Keratinocyte (primary cell): ENCODE measurements at regions not wholly inside any gene's neighbourhood (a gene's known extent, or its start where the extent isn't known, plus 50 kb on each side); places are given as distances from the start of the nearest gene placed in this dataset.

Source experiments
- DNase-seq: peaks from one replicate; pipeline ENCODE4 v3.0.0-alpha.2; 2011; ENCODE audit warnings: low read depth, missing footprints, low spot score
- FAIRE-seq: peaks from 2 replicates; lab custom pipeline; 2011; peaks lifted over from hg19 to GRCh38; lab: Jason Lieb, UNC
- H2AFZ ChIP-seq: 2 replicates; pipeline ENCODE4 v1.6.0; 2012; ENCODE audit warnings: low read length, control low read depth, inconsistent platforms; ENCODE audit not compliant: control insufficient read depth
- H3K27ac ChIP-seq: 2 replicates; pipeline ENCODE4 v1.5.1; 2011; ENCODE audit warnings: low read length; ENCODE audit not compliant: control insufficient read depth, insufficient read depth
- H3K27me3 ChIP-seq: 3 replicates; pipeline ENCODE4 v1.6.0; 2011; ENCODE audit warnings: low read length; ENCODE audit not compliant: control insufficient read depth, insufficient read depth; ENCODE audit errors: extremely low read depth
- H3K36me3 ChIP-seq, 2 experiments: 2 replicates in 1 of 2; 3 replicates in 1 of 2; pipeline ENCODE4 v1.5.1; 2011; ENCODE audit warnings: low read length in 2 of 2, mild to moderate bottlenecking in 1 of 2; ENCODE audit not compliant: control insufficient read depth in 2 of 2, insufficient read depth in 2 of 2; ENCODE audit errors: extremely low read depth in 1 of 2
- H3K4me1 ChIP-seq: 3 replicates; pipeline ENCODE4 v1.5.1; 2011; ENCODE audit warnings: low read length; ENCODE audit not compliant: control insufficient read depth, insufficient read depth; ENCODE audit errors: extremely low read depth
- H3K4me2 ChIP-seq: 3 replicates; pipeline ENCODE4 v1.6.0; 2011; ENCODE audit warnings: low read depth, low read length; ENCODE audit not compliant: control insufficient read depth, insufficient read depth; ENCODE audit errors: extremely low read depth
- H3K4me3 ChIP-seq, 3 experiments: fragments of 200-600 bp in 1 of 3; sonication (generic) in 1 of 3; 2 replicates in 2 of 3; 3 replicates in 1 of 3; pipeline ENCODE4 v1.5.1; 2011 to 2016; ENCODE audit warnings: low read length in 3 of 3, mild to moderate bottlenecking in 3 of 3, control low read depth in 2 of 3, inconsistent platforms in 1 of 3, low read depth in 1 of 3, mixed read lengths in 1 of 3, mixed run types in 1 of 3, moderate library complexity in 1 of 3; ENCODE audit not compliant: control insufficient read depth in 2 of 3, insufficient read depth in 2 of 3; ENCODE audit errors: extremely low read depth in 1 of 3
- H3K79me2 ChIP-seq: 2 replicates; pipeline ENCODE4 v1.6.0; 2012; ENCODE audit warnings: low read length; ENCODE audit not compliant: control insufficient read depth, insufficient read depth
- H3K9ac ChIP-seq: 3 replicates; pipeline ENCODE4 v1.6.0; 2011; ENCODE audit warnings: low read length; ENCODE audit not compliant: control insufficient read depth, insufficient read depth; ENCODE audit errors: extremely low read depth
- H3K9me1 ChIP-seq: 3 replicates; pipeline ENCODE4 v1.6.0; 2011; ENCODE audit warnings: low read length; ENCODE audit not compliant: control insufficient read depth, insufficient read depth; ENCODE audit errors: extremely low read depth
- H3K9me3 ChIP-seq: 2 replicates; pipeline ENCODE4 v1.5.1; 2012; ENCODE audit warnings: low read depth, low read length; ENCODE audit not compliant: control insufficient read depth
- H4K20me1 ChIP-seq: 3 replicates; pipeline ENCODE4 v1.6.0; 2011; ENCODE audit warnings: low read length; ENCODE audit not compliant: control insufficient read depth, insufficient read depth; ENCODE audit errors: extremely low read depth
- CTCF ChIP-seq, 3 experiments: IDR thresholded peaks in 1 of 3; conservative IDR thresholded peaks in 1 of 3; optimal IDR thresholded peaks in 1 of 3; 2 replicates in 2 of 3; 3 replicates in 1 of 3; pipeline versions ENCODE3 to v1.5.1; 2011; ENCODE audit warnings: low read length in 3 of 3, mild to moderate bottlenecking in 3 of 3, moderate library complexity in 2 of 3, control low read depth in 1 of 3, inconsistent platforms in 1 of 3; ENCODE audit not compliant: insufficient read depth in 2 of 3; ENCODE audit errors: extremely low read depth in 1 of 3
- EZH2 ChIP-seq: IDR thresholded peaks from one replicate; pipeline ENCODE4 v1.6.1; 2012; ENCODE audit warnings: inconsistent platforms, mild to moderate bottlenecking, low read length, moderate library complexity
- dilution Hi-C: fragments of 300-500 bp; cut with MboI; formaldehyde crosslinking; loops from one replicate; pipeline ENCODE4 v1.7.0; 2020; ENCODE audit warnings: low sequenced_read_pairs; ENCODE audit not compliant: extremely low pct_ligation_motif_present

GRCh38 chr5:6877986-6878828 lies 165.0 kb downstream of the TENT4A start:
- Histone ChIP-seq H3K9ac (no peak overlapping the region), H3K4me1 (peaks cover 4% of the 10 kb centered on the region), H3K4me3 (no peak overlapping the region), H3K36me3 (no peaks in the 10 kb centered on the region), H2AFZ (no peak overlapping the region), H3K27ac (no peak overlapping the region), H3K4me2 (no peak overlapping the region), H3K9me1 (no peaks in the 10 kb centered on the region), H3K79me2 (no peaks in the 10 kb centered on the region), H4K20me1 (no peaks in the 10 kb centered on the region), H3K27me3 (no peaks in the 10 kb centered on the region), H3K9me3 (no peaks in the 10 kb centered on the region)
- DNase-seq = no peak
- dilution Hi-C loops = no loop called here
- TF ChIP-seq EZH2 (no peak), CTCF (optimal IDR thresholded peaks at IDR 0.05 in 1 of 3, IDR thresholded peaks at IDR 0.05 in 1 of 3, conservative IDR thresholded peaks at IDR 0.05 in 1 of 3; ENCODE audit: extremely low read depth in 1 of 3, insufficient read depth in 2 of 3, low read length in 3 of 3) (no peak)
- no peak for FAIRE-seq

- H3K36me3 ChIP-seq = no peaks in the 10 kb centered on the region
- no peak overlapping the region for H3K4me2 ChIP-seq
- no peak for FAIRE-seq
- H2AFZ ChIP-seq = no peak overlapping the region
- no peak for DNase-seq
- no peak for TF ChIP-seq CTCF (optimal IDR thresholded peaks at IDR 0.05 in 1 of 3, IDR thresholded peaks at IDR 0.05 in 1 of 3, conservative IDR thresholded peaks at IDR 0.05 in 1 of 3; ENCODE audit: extremely low read depth in 1 of 3, insufficient read depth in 2 of 3, low read length in 3 of 3)
- TF ChIP-seq EZH2 = no peak
- dilution Hi-C loops = no loop called here
- H4K20me1 ChIP-seq = no peaks in the 10 kb centered on the region
- H3K27ac ChIP-seq = no peak overlapping the region
- H3K9ac ChIP-seq = no peak overlapping the region
- H3K79me2 ChIP-seq = no peaks in the 10 kb centered on the region
- H3K4me1 ChIP-seq = no peaks in the 10 kb centered on the region
- no peaks in the 10 kb centered on the region for H3K27me3 ChIP-seq
- H3K4me3 ChIP-seq = no peak overlapping the region
- H3K9me1 ChIP-seq = no peaks in the 10 kb centered on the region
- H3K9me3 ChIP-seq = peaks cover 7% of the 10 kb centered on the region
Observed at GRCh38 chr5:6885581-6885980, 172.3 kb downstream of the TENT4A start.
